ENCODE measurements at regions not wholly inside any gene's neighbourhood (a gene's known extent, or its start where the extent isn't known, plus 50 kb on each side); places are given as distances from the start of the nearest gene placed in this dataset.

- peaks cover 0 to 9% (median 0%) of the 10 kb centered on the region in 9 donors for H3K4me1 ChIP-seq
- H3K27me3 ChIP-seq, result peaks cover 0 to 7% (median 0%) of the 10 kb centered on the region in 7 donors
- TF ChIP-seq CTCF (IDR thresholded peaks at IDR 0.05), result no peak
- H3K36me3 ChIP-seq, result no peaks in the 10 kb centered on the region
- peak overlapping the region in 1 of 10 donors; percentile 31 for H3K27ac ChIP-seq
- no peaks in the 10 kb centered on the region for H3K9me3 ChIP-seq
- DNase-seq, result no peak
- WGBS, 2 donors, result 82 to 83% methylated on average over 4 of the region's 4 CpGs
- no peak overlapping the region for H3K4me3 ChIP-seq
- intact Hi-C loops (cut with DNase I), result no loop called here
- no peak for ATAC-seq
These were observed 143.5 kb downstream of the HNRNPD start for GRCh38 chr4:82230306-82230705.

- intact Hi-C loops (cut with DNase I), result no loop called here
- no peak overlapping the region for H3K4me3 ChIP-seq
- no peak for ATAC-seq
- 73 to 78% methylated on average over 2 of the region's 2 CpGs for WGBS, 2 donors
- peaks cover 0 to 7% (median 0%) of the 10 kb centered on the region in 7 donors for H3K27me3 ChIP-seq
- H3K9me3 ChIP-seq, result no peaks in the 10 kb centered on the region
- no peaks in the 10 kb centered on the region for H3K36me3 ChIP-seq
- TF ChIP-seq CTCF (IDR thresholded peaks at IDR 0.05), result no peak
- no peak overlapping the region for H3K27ac ChIP-seq
- no peak for DNase-seq
- H3K4me1 ChIP-seq, result peaks cover 0 to 21% (median 0%) of the 10 kb centered on the region in 9 donors
These were observed 148.8 kb downstream of the HNRNPD start for GRCh38 chr4:82225030-82225429.

GRCh38 chr4:82223715-82224114, 150.1 kb downstream of the HNRNPD start:
- Histone ChIP-seq H3K4me3 (no peak overlapping the region), H3K36me3 (no peaks in the 10 kb centered on the region), H3K4me1 (peaks cover 0 to 15% (median 0%) of the 10 kb centered on the region in 9 donors), H3K27ac (peak overlapping the region in 1 of 10 donors; percentile 24), H3K27me3 (peaks cover 0 to 7% (median 0%) of the 10 kb centered on the region in 7 donors), H3K9me3 (no peaks in the 10 kb centered on the region)
- peak in 4 of 8 donors; percentile 56 to 71 (median 64) for ATAC-seq
- WGBS, 2 donors, result 15 to 19% methylated on average over 4 of the region's 4 CpGs
- peak in 1 of 2 donors; percentile 8 for DNase-seq
- intact Hi-C loops (cut with DNase I), result no loop called here
- no peak for TF ChIP-seq CTCF (IDR thresholded peaks at IDR 0.05)

GRCh38 chr4:82219346-82219745, 154.4 kb downstream of the HNRNPD start:
- Histone ChIP-seq H3K36me3 (no peaks in the 10 kb centered on the region), H3K9me3 (peaks cover 0 to 5% (median 0%) of the 10 kb centered on the region in 11 donors), H3K27me3 (no peaks in the 10 kb centered on the region), H3K4me3 (no peak overlapping the region), H3K27ac (no peak overlapping the region), H3K4me1 (peaks cover 0 to 14% (median 0%) of the 10 kb centered on the region in 9 donors)
- ATAC-seq (no peak), DNase-seq (no peak)
- no peak for TF ChIP-seq CTCF (IDR thresholded peaks at IDR 0.05)
- 68 to 77% methylated on average over 6 of the region's 6 CpGs for WGBS, 2 donors
- intact Hi-C loops (cut with DNase I), result no loop called here

All from heart right ventricle (tissue), 16 donors.